ENCODE measurements at regions not wholly inside any gene's neighbourhood (a gene's known extent, or its start where the extent isn't known, plus 50 kb on each side); places are given as distances from the start of the nearest gene placed in this dataset.
"Not testable (repeated sequence)": the region's sequence is repeated elsewhere in the genome, so short reads cannot be mapped to it uniquely, and the experiment has no call there.

- Mint-ChIP-seq H3K27me3 (no peaks in the 10 kb centered on the region), H3K4me1 (ENCODE audit: low read depth) (peaks cover 32% of the 10 kb centered on the region), H3K36me3 (peaks cover 26% of the 10 kb centered on the region), H3K27ac (peak overlapping the region; percentile 63), H3K4me3 (no peak overlapping the region), H3K9me3 (no peaks in the 10 kb centered on the region)
- no peak for DNase-seq
- ChIA-PET POLR2A (no interaction called here), CTCF (interaction anchor here (1.2 kb wide), 1 partner anchor 9 kb away, joined by 3 read pairs; no protein-coding TSS in a partner anchor)
- intact Hi-C loops (cut with micrococcal nuclease), result loop anchor here (5.0 to 10.0 kb wide), 2 partner anchors 125 to 322 kb away; no protein-coding TSS in a partner anchor
Measured at GRCh38 chrX:74220277-74220676, 83.7 kb upstream of the ZCCHC13 start.

DNA sequence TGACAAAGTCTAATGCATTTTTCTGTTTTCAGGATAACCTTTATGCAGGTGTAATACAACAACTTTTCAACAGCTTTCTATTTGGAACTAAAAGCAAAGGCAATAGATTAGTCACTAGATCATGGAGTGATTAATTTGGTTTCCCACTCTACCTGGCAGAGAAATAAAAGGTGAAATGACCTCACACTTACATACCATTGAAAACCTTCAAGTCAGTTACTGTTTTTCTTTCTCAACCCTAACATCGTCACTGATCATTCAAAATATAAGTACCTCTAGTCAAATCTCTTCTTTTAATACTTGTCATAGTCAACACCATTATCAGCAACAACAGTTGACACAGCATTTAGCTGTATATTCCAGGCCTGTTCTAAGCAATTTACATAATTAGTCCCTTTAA is 85.1 kb upstream of the ZCCHC13 start:
- peaks cover 32% of the 10 kb centered on the region for H3K4me1 Mint-ChIP-seq (ENCODE audit: low read depth)
- intact Hi-C loops (cut with micrococcal nuclease), result loop anchor here (1.0 to 10.0 kb wide), 3 partner anchors 53 to 236 kb away; no protein-coding TSS in a partner anchor
- H3K27me3 Mint-ChIP-seq, result no peaks in the 10 kb centered on the region
- CTCF ChIA-PET, result no interaction called here
- H3K9me3 Mint-ChIP-seq, result no peaks in the 10 kb centered on the region
- no peak for DNase-seq
- POLR2A ChIA-PET, result interaction anchor here (1.9 kb wide), 1 partner anchor 53 kb away, joined by 4 read pairs; no protein-coding TSS in a partner anchor
- peaks cover 32% of the 10 kb centered on the region for H3K36me3 Mint-ChIP-seq
- H3K4me3 Mint-ChIP-seq, result no peak overlapping the region
- H3K27ac Mint-ChIP-seq, result no peak overlapping the region

GRCh38 chrX:74216421-74216820 is 87.6 kb upstream of the ZCCHC13 start:
- no peak for DNase-seq
- intact Hi-C loops (cut with micrococcal nuclease), result loop anchor here (10.0 kb wide), 1 partner anchor 238 kb away; no protein-coding TSS in a partner anchor
- H3K27me3 Mint-ChIP-seq, result no peaks in the 10 kb centered on the region
- peaks cover 28% of the 10 kb centered on the region for H3K4me1 Mint-ChIP-seq (ENCODE audit: low read depth)
- H3K27ac Mint-ChIP-seq, result no peak overlapping the region
- CTCF ChIA-PET, result no interaction called here
- H3K4me3 Mint-ChIP-seq, result no peak overlapping the region
- H3K36me3 Mint-ChIP-seq, result peaks cover 39% of the 10 kb centered on the region
- H3K9me3 Mint-ChIP-seq, result no peaks in the 10 kb centered on the region
- POLR2A ChIA-PET, result no interaction called here

DNA sequence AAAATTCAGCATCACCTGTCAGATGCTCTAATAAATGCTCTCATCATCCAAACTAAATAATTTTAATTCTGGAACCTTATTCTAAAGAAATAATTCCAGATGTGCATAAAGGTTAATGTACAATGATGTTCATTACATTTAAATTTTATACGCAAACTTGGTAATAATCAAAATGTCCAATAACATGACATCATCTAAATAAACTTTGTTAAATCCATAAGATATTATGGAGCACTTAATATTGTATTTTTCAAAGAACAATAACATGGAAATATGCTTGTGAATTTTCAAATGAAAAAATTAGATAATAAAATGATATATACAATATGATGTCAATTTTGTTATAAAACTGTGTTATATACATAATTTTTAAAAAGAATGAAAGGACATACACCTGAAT is 92.1 kb upstream of the ZCCHC13 start:
- no peaks in the 10 kb centered on the region for H3K27me3 Mint-ChIP-seq
- H3K4me1 Mint-ChIP-seq (ENCODE audit: low read depth), result no peaks in the 10 kb centered on the region
- no peaks in the 10 kb centered on the region for H3K9me3 Mint-ChIP-seq
- H3K4me3 Mint-ChIP-seq, result no peak overlapping the region
- no peak overlapping the region for H3K27ac Mint-ChIP-seq
- no peak for DNase-seq
- intact Hi-C loops (cut with micrococcal nuclease), result loop anchor here (10.0 kb wide), 1 partner anchor 243 kb away; no protein-coding TSS in a partner anchor
- CTCF ChIA-PET, result no interaction called here
- H3K36me3 Mint-ChIP-seq, result peaks cover 33% of the 10 kb centered on the region
- POLR2A ChIA-PET, result no interaction called here

DNA sequence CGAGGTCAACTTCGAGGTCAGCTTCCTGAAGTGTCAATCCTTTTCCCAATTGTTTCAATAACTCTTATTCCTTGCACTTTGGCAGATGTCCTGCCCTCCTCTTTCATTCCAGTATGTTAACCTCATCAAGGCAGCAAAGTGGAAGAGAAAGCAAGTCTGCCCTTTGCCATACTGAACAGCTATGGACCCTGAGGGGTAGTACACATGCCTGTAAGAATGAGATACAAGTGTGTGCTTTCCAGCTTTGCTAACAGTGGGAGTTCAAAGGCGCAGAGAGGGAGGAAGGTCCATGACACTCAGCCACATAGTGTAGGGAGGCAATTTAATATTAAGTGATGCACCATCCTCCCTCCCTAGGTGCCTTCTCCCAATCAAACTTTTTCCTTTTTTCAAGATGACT is 96.4 kb upstream of the ZCCHC13 start:
- no peaks in the 10 kb centered on the region for H3K9me3 Mint-ChIP-seq
- intact Hi-C loops (cut with micrococcal nuclease), result no loop called here
- no peaks in the 10 kb centered on the region for H3K4me1 Mint-ChIP-seq (ENCODE audit: low read depth)
- no peaks in the 10 kb centered on the region for H3K27me3 Mint-ChIP-seq
- ChIA-PET POLR2A (no interaction called here), CTCF (no interaction called here)
- no peak overlapping the region for H3K4me3 Mint-ChIP-seq
- H3K36me3 Mint-ChIP-seq, result peaks cover 26% of the 10 kb centered on the region
- no peak overlapping the region for H3K27ac Mint-ChIP-seq
- DNase-seq, result no peak

DNA sequence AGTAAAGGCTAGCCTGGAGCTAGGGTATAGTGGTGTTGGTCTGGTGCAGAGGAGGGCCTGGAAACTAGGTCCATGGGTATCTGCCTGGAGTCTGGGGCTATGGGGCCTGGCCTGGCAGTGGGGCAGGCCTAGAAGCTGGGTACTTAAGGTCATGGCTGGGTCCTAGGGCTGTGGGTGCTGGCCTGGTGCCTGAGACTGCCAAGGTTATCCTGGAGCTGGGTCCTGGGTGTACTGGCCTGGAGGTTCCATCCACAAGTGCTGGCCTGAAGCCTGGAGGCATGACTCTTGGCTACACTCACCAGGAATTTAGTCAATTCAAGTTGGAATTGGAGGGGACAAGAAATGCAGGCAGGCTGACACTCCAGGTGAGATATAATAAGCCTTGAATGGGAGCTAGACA is 108.4 kb upstream of the ZCCHC13 start:
- Mint-ChIP-seq H3K27ac (no peak overlapping the region), H3K27me3 (no peaks in the 10 kb centered on the region), H3K4me3 (no peak overlapping the region), H3K9me3 (peaks cover 23% of the 10 kb centered on the region), H3K4me1 (ENCODE audit: low read depth) (no peaks in the 10 kb centered on the region), H3K36me3 (no peaks in the 10 kb centered on the region)
- DNase-seq, result no peak
- intact Hi-C loops (cut with micrococcal nuclease), result no loop called here
- CTCF ChIA-PET, result no interaction called here
- POLR2A ChIA-PET, result no interaction called here

DNA sequence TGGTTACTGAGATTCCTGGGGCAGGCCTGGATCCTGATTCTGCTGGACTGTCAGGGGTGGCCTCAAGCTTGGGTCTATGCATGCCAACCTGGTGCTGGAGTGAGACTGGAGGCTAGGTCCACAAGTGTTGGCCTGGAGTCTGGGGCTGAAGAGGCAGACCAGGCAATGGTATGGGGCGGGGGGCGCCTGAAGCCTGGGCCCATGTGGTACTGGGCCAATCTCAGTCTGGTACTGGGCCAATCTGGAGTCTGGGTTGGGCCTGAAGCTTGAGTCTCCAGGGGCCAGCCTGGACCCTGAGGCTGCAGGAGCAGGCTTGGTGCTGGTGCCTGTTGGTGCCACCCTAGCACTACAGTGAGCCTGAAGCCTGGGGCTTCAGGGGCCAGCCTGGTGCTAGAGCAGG is 108.9 kb upstream of the ZCCHC13 start:
- Mint-ChIP-seq H3K27ac (no peak overlapping the region), H3K4me1 (ENCODE audit: low read depth) (no peaks in the 10 kb centered on the region), H3K4me3 (no peak overlapping the region), H3K27me3 (no peaks in the 10 kb centered on the region), H3K9me3 (peaks cover 25% of the 10 kb centered on the region), H3K36me3 (no peaks in the 10 kb centered on the region)
- CTCF ChIA-PET, result no interaction called here
- POLR2A ChIA-PET, result no interaction called here
- no peak for DNase-seq
- intact Hi-C loops (cut with micrococcal nuclease), result no loop called here

DNA sequence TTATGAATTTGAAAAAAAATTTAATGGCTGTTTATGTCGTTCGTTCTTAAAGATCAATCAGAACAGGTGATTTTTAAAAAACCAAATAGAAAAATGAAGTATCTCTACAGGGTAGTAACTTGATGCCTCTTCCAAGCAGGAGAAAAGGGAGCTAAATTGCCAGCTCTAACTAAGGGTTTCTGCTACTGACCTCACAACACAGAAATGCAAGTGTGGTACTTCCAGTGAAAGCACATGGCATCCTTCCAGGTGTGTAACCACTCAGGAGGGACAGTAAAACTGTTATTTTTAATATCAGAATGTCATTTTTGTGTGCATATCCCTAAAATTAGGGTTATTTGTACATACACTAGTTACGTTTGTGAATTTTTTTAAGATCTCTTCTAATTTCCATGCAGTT is 116.8 kb upstream of the ZCCHC13 start:
- Mint-ChIP-seq H3K27ac (no peak overlapping the region), H3K4me1 (ENCODE audit: low read depth) (no peaks in the 10 kb centered on the region), H3K9me3 (peaks cover 13% of the 10 kb centered on the region), H3K27me3 (no peaks in the 10 kb centered on the region), H3K4me3 (no peak overlapping the region), H3K36me3 (no peaks in the 10 kb centered on the region)
- DNase-seq, result no peak
- ChIA-PET POLR2A (no interaction called here), CTCF (no interaction called here)
- intact Hi-C loops (cut with micrococcal nuclease), result no loop called here

DNA sequence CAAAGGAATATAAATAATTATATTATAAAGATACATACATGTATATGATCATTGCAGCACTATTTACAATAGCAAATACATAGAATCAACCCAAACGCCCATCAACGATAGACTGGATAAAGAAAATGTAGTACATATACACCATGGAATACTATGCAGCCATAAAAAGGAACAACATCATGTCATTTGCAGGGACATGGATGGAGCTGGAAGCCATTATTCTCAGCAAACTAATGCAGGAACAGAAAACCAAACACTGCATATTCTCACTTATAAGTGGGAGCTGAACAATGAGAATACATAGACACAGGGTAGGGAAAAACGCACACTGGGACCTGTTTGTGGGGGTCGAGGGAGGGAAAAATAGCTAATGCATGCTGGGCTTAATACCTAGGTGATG is 120.9 kb upstream of the ZCCHC13 start:
- CTCF ChIA-PET; H3K36me3 Mint-ChIP-seq; H3K4me3 Mint-ChIP-seq; POLR2A ChIA-PET; H3K9me3 Mint-ChIP-seq; DNase-seq; H3K4me1 Mint-ChIP-seq (ENCODE audit: low read depth); H3K27me3 Mint-ChIP-seq; intact Hi-C loops (cut with micrococcal nuclease); H3K27ac Mint-ChIP-seq: not testable (repeated sequence)

- H3K36me3 Mint-ChIP-seq; CTCF ChIA-PET; H3K9me3 Mint-ChIP-seq; H3K4me1 Mint-ChIP-seq (ENCODE audit: low read depth); H3K4me3 Mint-ChIP-seq; intact Hi-C loops (cut with micrococcal nuclease); H3K27me3 Mint-ChIP-seq; POLR2A ChIA-PET; H3K27ac Mint-ChIP-seq; DNase-seq: not testable (repeated sequence)
Measured at GRCh38 chrX:74181976-74182375, 122.0 kb upstream of the ZCCHC13 start.

DNA sequence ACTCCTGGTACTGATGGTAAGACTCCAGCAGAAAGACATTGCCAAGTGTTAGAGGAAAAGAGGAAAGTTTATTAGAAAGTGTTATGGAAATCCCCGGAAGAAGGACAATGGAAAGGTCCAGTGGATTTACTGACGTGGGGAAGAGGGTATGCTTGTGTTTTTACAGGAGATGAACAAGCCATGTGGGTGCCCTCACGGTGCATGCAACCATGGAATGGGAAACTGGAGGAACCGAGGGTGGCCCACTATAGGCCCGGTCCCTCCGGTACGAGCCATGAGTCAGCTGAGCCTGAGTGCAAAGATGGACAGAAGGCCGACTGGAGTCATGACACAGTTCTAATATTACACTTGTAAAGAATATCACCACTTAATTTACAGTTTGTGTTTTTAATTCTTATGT is 123.3 kb upstream of the ZCCHC13 start:
- H3K36me3 Mint-ChIP-seq, result no peaks in the 10 kb centered on the region
- intact Hi-C loops (cut with micrococcal nuclease), result no loop called here
- ChIA-PET POLR2A (no interaction called here), CTCF (no interaction called here)
- H3K9me3 Mint-ChIP-seq, result no peaks in the 10 kb centered on the region
- H3K27me3 Mint-ChIP-seq, result no peaks in the 10 kb centered on the region
- H3K4me1 Mint-ChIP-seq (ENCODE audit: low read depth), result no peaks in the 10 kb centered on the region
- no peak overlapping the region for H3K4me3 Mint-ChIP-seq
- no peak overlapping the region for H3K27ac Mint-ChIP-seq
- no peak for DNase-seq

- Mint-ChIP-seq H3K4me1 (ENCODE audit: low read depth) (no peaks in the 10 kb centered on the region), H3K27ac (no peak overlapping the region), H3K27me3 (no peaks in the 10 kb centered on the region), H3K4me3 (no peak overlapping the region), H3K9me3 (no peaks in the 10 kb centered on the region), H3K36me3 (no peaks in the 10 kb centered on the region)
- POLR2A ChIA-PET, result no interaction called here
- intact Hi-C loops (cut with micrococcal nuclease), result no loop called here
- CTCF ChIA-PET, result no interaction called here
- no peak for DNase-seq
Measured at GRCh38 chrX:74179990-74180389, 124.0 kb upstream of the ZCCHC13 start.

GRCh38 chrX:74179499-74179898 is 124.5 kb upstream of the ZCCHC13 start:
- H3K27me3 Mint-ChIP-seq, result no peaks in the 10 kb centered on the region
- H3K27ac Mint-ChIP-seq, result no peak overlapping the region
- peaks cover 2% of the 10 kb centered on the region for H3K9me3 Mint-ChIP-seq
- intact Hi-C loops (cut with micrococcal nuclease), result no loop called here
- no peaks in the 10 kb centered on the region for H3K36me3 Mint-ChIP-seq
- H3K4me3 Mint-ChIP-seq, result no peak overlapping the region
- POLR2A ChIA-PET, result no interaction called here
- no peak for DNase-seq
- CTCF ChIA-PET, result no interaction called here
- H3K4me1 Mint-ChIP-seq (ENCODE audit: low read depth), result no peaks in the 10 kb centered on the region

DNA sequence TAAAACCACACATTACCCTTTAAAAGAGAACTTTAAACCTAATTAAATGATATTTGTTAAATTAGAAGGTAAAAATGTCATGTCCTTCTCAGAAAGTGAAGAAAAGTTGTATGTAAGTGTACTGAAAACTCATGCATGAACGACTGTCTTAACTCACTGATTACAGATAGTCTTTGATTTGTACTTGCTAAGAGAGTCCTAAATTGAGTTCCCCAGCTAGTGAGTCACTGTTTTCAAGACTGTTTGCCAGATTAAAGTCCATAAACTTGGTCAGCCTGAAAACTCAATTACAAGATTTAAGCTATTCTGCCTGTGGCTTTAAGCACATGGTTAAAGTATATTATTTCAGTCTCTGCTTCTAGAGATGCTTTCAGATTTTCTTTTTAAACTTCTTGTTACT is 124.9 kb upstream of the ZCCHC13 start:
- H3K36me3 Mint-ChIP-seq, result peaks cover 2% of the 10 kb centered on the region
- H3K4me3 Mint-ChIP-seq, result no peak overlapping the region
- ChIA-PET CTCF (no interaction called here), POLR2A (no interaction called here)
- H3K9me3 Mint-ChIP-seq, result peaks cover 5% of the 10 kb centered on the region
- H3K27ac Mint-ChIP-seq, result no peak overlapping the region
- DNase-seq, result no peak
- no peaks in the 10 kb centered on the region for H3K27me3 Mint-ChIP-seq
- H3K4me1 Mint-ChIP-seq (ENCODE audit: low read depth), result no peaks in the 10 kb centered on the region
- intact Hi-C loops (cut with micrococcal nuclease), result no loop called here
